T-helper 17 cell (primary cell): ENCODE measurements at regions not wholly inside any gene's neighbourhood (a gene's known extent, or its start where the extent isn't known, plus 50 kb on each side); places are given as distances from the start of the nearest gene placed in this dataset.
"Not testable (repeated sequence)": the region's sequence is repeated elsewhere in the genome, so short reads cannot be mapped to it uniquely, and the experiment has no call there.

Experiments
- ATAC-seq: fragments of 150-1000 bp; cut with Tn5 transposase; 2 replicates; pipeline ENCODE4 v1.10.0; 2021; ENCODE audit warnings: mild to moderate bottlenecking, moderate library complexity
- DNase-seq, 3 donors: peaks; one replicate each; pipeline versions ENCODE4 v3.0.0 to v3.0.0-alpha.2; 2020 to 2021
- H3K9me3 ChIP-seq: one replicate; pipeline ENCODE4 v1.7.0; 2013; ENCODE audit warnings: low read length, mild to moderate bottlenecking; ENCODE audit not compliant: control insufficient read depth, poor library complexity, severe bottlenecking
- H3K27ac Mint-ChIP-seq: one replicate; pipeline ENCODE4 v1.8.0; 2022; ENCODE audit warnings: mild to moderate bottlenecking, moderate library complexity, mixed read lengths
- H3K27me3 Mint-ChIP-seq: one replicate; pipeline ENCODE4 v1.8.0; 2022; ENCODE audit warnings: mixed read lengths
- H3K36me3 Mint-ChIP-seq: one replicate; pipeline ENCODE4 v1.8.0; 2022; ENCODE audit warnings: low read depth, mixed read lengths
- H3K4me1 Mint-ChIP-seq: one replicate; pipeline ENCODE4 v1.8.0; 2022; ENCODE audit warnings: mild to moderate bottlenecking, mixed read lengths
- H3K4me3 Mint-ChIP-seq: one replicate; pipeline ENCODE4 v1.8.0; 2022; ENCODE audit warnings: mild to moderate bottlenecking, moderate library complexity, mixed read lengths

- Mint-ChIP-seq H3K27ac (no peak overlapping the region), H3K4me1 (no peaks in the 10 kb centered on the region), H3K4me3 (no peak overlapping the region), H3K27me3 (peaks cover 17% of the 10 kb centered on the region), H3K36me3 (no peaks in the 10 kb centered on the region)
- no peak for DNase-seq
- no peaks in the 10 kb centered on the region for H3K9me3 ChIP-seq
- no peak for ATAC-seq
Observed at GRCh38 chr12:114491916-114492315, 86.0 kb upstream of the TBX5 start.

GRCh38 chr12:114484822-114485459, 79.0 kb upstream of the TBX5 start:
- not testable (repeated sequence) for H3K9me3 ChIP-seq, H3K36me3 Mint-ChIP-seq, ATAC-seq, H3K4me3 Mint-ChIP-seq, DNase-seq, H3K4me1 Mint-ChIP-seq, H3K27ac Mint-ChIP-seq
- peaks cover 28% of the 10 kb centered on the region for H3K27me3 Mint-ChIP-seq

- no peak for ATAC-seq
- peaks cover 3% of the 10 kb centered on the region for H3K4me1 Mint-ChIP-seq
- peaks cover 37% of the 10 kb centered on the region for H3K27me3 Mint-ChIP-seq
- H3K9me3 ChIP-seq = no peaks in the 10 kb centered on the region
- peaks cover 8% of the 10 kb centered on the region for H3K36me3 Mint-ChIP-seq
- no peak overlapping the region for H3K27ac Mint-ChIP-seq
- H3K4me3 Mint-ChIP-seq = no peak overlapping the region
- no peak for DNase-seq
Observed at GRCh38 chr12:114483996-114484395, 78.1 kb upstream of the TBX5 start.

GRCh38 chr12:114481200-114481535, 75.2 kb upstream of the TBX5 start:
- Mint-ChIP-seq H3K4me3 (no peak overlapping the region), H3K4me1 (peaks cover 3% of the 10 kb centered on the region), H3K36me3 (peaks cover 8% of the 10 kb centered on the region), H3K27ac (no peak overlapping the region), H3K27me3 (peaks cover 61% of the 10 kb centered on the region)
- H3K9me3 ChIP-seq = no peaks in the 10 kb centered on the region
- no peak for ATAC-seq
- DNase-seq = no peak

- peaks cover 3% of the 10 kb centered on the region for H3K4me1 Mint-ChIP-seq
- DNase-seq = no peak
- ATAC-seq = no peak
- peaks cover 64% of the 10 kb centered on the region for H3K27me3 Mint-ChIP-seq
- H3K4me3 Mint-ChIP-seq = no peak overlapping the region
- H3K36me3 Mint-ChIP-seq = peaks cover 8% of the 10 kb centered on the region
- no peaks in the 10 kb centered on the region for H3K9me3 ChIP-seq
- H3K27ac Mint-ChIP-seq = no peak overlapping the region
Observed at GRCh38 chr12:114480337-114481199, 74.6 kb upstream of the TBX5 start.

- H3K27me3 Mint-ChIP-seq = peaks cover 66% of the 10 kb centered on the region
- no peaks in the 10 kb centered on the region for H3K9me3 ChIP-seq
- no peak for ATAC-seq
- peaks cover 8% of the 10 kb centered on the region for H3K36me3 Mint-ChIP-seq
- DNase-seq = no peak
- H3K4me3 Mint-ChIP-seq = peak overlapping the region; percentile 73
- peaks cover 3% of the 10 kb centered on the region for H3K4me1 Mint-ChIP-seq
- no peak overlapping the region for H3K27ac Mint-ChIP-seq
Observed at GRCh38 chr12:114479831-114480230, 73.9 kb upstream of the TBX5 start.

GRCh38 chr12:114478865-114479264, 72.9 kb upstream of the TBX5 start:
- no peak for ATAC-seq
- H3K4me3 Mint-ChIP-seq = no peak overlapping the region
- H3K27ac Mint-ChIP-seq = no peak overlapping the region
- peaks cover 3% of the 10 kb centered on the region for H3K4me1 Mint-ChIP-seq
- H3K27me3 Mint-ChIP-seq = peaks cover 66% of the 10 kb centered on the region
- H3K36me3 Mint-ChIP-seq = peaks cover 8% of the 10 kb centered on the region
- DNase-seq = no peak
- no peaks in the 10 kb centered on the region for H3K9me3 ChIP-seq

GRCh38 chr12:114477989-114478395, 72.0 kb upstream of the TBX5 start:
- DNase-seq = no peak
- Mint-ChIP-seq H3K36me3 (peaks cover 8% of the 10 kb centered on the region), H3K4me3 (no peak overlapping the region), H3K27me3 (peaks cover 60% of the 10 kb centered on the region), H3K4me1 (peaks cover 3% of the 10 kb centered on the region), H3K27ac (no peak overlapping the region)
- H3K9me3 ChIP-seq = no peaks in the 10 kb centered on the region
- ATAC-seq = no peak

GRCh38 chr12:114476159-114476558, 70.2 kb upstream of the TBX5 start:
- Mint-ChIP-seq H3K36me3 (peaks cover 2% of the 10 kb centered on the region), H3K4me3 (no peak overlapping the region), H3K27me3 (peaks cover 44% of the 10 kb centered on the region), H3K27ac (no peak overlapping the region), H3K4me1 (peaks cover 3% of the 10 kb centered on the region)
- no peak for DNase-seq
- H3K9me3 ChIP-seq = no peaks in the 10 kb centered on the region
- no peak for ATAC-seq

GRCh38 chr12:114473717-114474116, 67.8 kb upstream of the TBX5 start:
- no peaks in the 10 kb centered on the region for H3K9me3 ChIP-seq
- ATAC-seq (no peak), DNase-seq (no peak)
- no peak overlapping the region for H3K27ac Mint-ChIP-seq
- no peaks in the 10 kb centered on the region for H3K4me1 Mint-ChIP-seq
- H3K36me3 Mint-ChIP-seq = peaks cover 2% of the 10 kb centered on the region
- H3K27me3 Mint-ChIP-seq = peaks cover 26% of the 10 kb centered on the region
- H3K4me3 Mint-ChIP-seq = no peak overlapping the region

GRCh38 chr12:114473018-114473417, 67.1 kb upstream of the TBX5 start:
- H3K4me1 Mint-ChIP-seq = no peaks in the 10 kb centered on the region
- H3K9me3 ChIP-seq = no peaks in the 10 kb centered on the region
- H3K36me3 Mint-ChIP-seq = peaks cover 2% of the 10 kb centered on the region
- no peak for ATAC-seq
- no peak overlapping the region for H3K4me3 Mint-ChIP-seq
- peaks cover 19% of the 10 kb centered on the region for H3K27me3 Mint-ChIP-seq
- H3K27ac Mint-ChIP-seq = no peak overlapping the region
- no peak for DNase-seq

- DNase-seq = no peak
- no peak for ATAC-seq
- H3K9me3 ChIP-seq = no peaks in the 10 kb centered on the region
- Mint-ChIP-seq H3K36me3 (no peaks in the 10 kb centered on the region), H3K4me3 (no peak overlapping the region), H3K4me1 (no peaks in the 10 kb centered on the region), H3K27ac (no peak overlapping the region), H3K27me3 (peaks cover 27% of the 10 kb centered on the region)
Observed at GRCh38 chr12:114457620-114458019, 51.7 kb upstream of the TBX5 start.
